Amniotic epithelial cell (primary cell): ENCODE measurements at regions not wholly inside any gene's neighbourhood (a gene's known extent, or its start where the extent isn't known, plus 50 kb on each side); places are given as distances from the start of the nearest gene placed in this dataset.

Source experiments
- DNase-seq: peaks from one replicate; pipeline ENCODE4 v3.0.0-alpha.2; 2010; ENCODE audit warnings: low read depth

- DNase-seq: no peak
These were observed 70.7 kb upstream of the DAB1 start for GRCh38 chr1:57494530-57495079.

- no peak for DNase-seq
These were observed 68.8 kb upstream of the DAB1 start for GRCh38 chr1:57492586-57493226.

DNA sequence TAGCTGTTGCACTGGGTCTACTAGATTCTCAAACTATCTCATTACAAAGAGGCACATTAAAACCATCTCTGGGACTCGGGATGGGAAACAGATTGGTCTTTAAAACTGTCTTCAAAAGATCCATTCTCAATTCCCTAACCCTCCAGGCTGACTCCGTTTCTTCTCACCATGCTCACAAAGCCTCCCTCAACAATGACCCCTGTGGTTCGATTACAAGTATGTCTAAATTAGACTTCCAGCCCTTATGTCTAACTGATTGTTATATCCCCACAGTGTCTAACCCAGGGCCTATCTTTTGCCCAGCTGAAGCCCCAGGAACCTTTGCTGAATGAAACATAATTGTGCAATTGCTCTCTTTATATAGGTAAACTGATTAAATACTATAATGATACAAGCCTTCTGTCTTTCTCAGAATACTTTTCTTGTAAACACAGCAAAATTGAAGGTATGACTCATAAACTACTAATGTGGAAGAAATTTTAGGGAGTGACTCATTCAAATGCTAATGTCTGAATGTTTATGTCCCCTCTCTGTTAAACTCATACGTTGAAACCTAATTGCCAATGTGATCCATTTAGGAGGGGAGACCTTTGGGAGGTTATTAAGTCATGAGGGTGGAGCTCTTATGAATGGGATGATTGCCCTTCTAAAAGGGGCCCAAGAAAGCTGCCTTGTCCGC is 65.6 kb upstream of the DAB1 start:
- DNase-seq: peak; percentile 48

DNA sequence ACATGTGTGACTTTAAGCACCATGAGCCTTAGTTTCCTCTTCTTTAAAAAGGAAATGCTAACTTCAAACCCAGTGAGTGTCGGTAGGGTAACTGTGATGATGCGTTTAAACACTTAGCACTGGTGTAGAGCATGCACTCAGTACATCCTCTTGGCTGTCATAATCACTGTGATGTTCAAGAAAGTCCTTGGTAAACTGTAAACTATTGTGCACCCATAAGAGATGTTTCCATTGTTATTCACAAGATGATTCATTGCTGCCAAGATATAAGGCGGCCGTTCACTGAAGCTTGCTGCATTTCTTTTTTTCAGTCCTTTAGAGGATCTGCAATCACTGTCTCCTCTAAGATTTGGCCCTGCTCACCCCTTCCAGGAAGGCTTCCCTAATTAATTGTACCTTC is 61.8 kb upstream of the DAB1 start:
- DNase-seq: peak; percentile 63

DNA sequence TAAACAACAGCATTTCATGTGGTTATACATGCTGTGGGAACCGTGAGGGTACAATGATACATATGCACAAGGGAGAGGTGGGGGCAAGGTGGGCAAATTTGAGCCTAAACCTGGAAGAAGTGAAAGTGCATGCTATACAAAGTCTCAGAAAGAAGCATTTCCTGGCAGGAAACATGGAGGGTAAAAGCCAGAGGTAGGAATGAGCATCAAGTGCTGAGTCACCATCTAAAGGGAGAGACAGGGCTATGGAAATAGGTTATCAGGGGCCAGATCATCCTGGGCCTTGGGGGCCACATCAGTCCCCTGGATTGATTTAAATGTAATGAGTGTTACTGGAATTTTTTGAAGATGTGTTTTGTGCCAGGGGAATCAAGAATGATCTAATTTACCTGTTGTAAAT is 60.1 kb upstream of the DAB1 start:
- no peak for DNase-seq

- no peak for DNase-seq
These were observed 55.6 kb upstream of the DAB1 start for GRCh38 chr1:57479471-57479870.

DNA sequence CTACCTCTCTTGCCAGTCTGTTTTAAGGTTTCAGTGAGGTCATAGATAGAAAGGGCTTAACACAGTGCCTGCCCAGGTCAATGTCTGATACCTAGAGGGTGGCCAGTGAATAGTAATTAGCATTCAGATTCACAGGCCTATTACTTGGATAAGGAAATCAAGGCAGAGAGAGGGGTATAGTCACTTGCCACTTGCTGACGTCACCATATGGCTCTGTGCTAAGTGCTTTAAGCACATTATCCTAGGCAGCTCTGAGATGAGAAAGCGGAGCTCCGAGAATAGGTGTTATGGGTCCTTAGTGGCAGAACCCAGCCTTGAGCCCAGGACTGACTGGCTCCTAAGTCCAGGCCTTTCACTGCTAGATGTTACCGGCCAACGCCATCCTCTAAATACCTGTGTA is 51.5 kb upstream of the DAB1 start:
- no peak for DNase-seq

DNA sequence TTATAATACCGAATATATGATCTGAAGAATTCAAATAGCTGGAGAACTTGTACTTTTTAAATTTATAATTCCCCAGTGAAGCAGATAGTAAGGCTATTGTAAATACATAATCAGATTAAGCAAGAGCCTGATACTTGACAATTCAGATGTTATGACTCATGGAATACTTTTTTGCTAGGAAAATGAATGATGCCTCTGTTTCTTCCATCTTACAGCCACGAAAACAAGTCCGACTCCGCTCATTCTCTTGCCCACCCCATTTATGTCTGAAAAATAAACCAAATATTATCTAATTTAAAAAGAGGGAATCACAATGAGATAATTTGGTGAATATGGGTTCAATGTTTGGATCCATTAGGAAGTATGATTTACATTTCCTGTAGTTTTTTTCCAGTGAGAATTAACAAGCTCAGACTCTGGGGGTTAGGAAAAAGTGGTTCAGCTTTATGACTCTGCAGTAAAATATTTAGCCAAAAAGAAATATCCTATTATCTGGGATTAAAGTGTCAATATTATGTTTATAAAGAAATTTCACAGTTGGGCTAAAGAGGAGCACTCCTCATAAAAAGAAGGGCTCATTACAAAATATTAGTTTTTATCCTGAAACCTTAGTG is 50.4 kb upstream of the DAB1 start:
- DNase-seq: peak; percentile 30
